ENCODE measurements at regions not wholly inside any gene's neighbourhood (a gene's known extent, or its start where the extent isn't known, plus 50 kb on each side); places are given as distances from the start of the nearest gene placed in this dataset.

GRCh38 chr3:147930232-147930807 is 521.2 kb downstream of the ZIC1 start:
- TF ChIP-seq CTCF (conservative IDR thresholded peaks at IDR 0.05; ENCODE audit: low read depth, low read length) = no peak
- no peak for TF ChIP-seq EZH2 (IDR thresholded peaks at IDR 0.05; ENCODE audit: borderline replicate concordance, low read depth, low read length, poor library complexity, severe bottlenecking)

All from A673 (cell line).